ENCODE measurements at regions not wholly inside any gene's neighbourhood (a gene's known extent, or its start where the extent isn't known, plus 50 kb on each side); places are given as distances from the start of the nearest gene placed in this dataset.

DNA sequence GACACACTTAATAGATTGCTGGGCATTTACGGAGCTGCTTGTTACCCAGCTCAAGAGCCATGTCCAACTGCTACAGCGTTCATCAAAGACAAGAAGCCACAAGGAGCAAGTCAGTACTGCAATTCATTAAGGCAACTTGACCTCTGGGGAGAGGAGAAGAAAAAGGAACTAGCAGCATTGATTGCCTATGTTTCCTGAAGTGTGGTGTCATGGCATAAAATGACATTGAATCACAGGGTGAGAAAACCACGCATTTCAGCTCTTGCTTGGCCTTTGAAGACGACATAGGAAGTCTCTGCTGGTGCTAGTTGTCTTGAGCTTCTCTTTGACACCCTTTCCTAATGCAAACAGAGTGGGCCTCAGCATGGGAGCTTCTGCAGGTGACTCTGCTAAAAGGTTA is 139.1 kb downstream of the CDH26 start:
- peaks cover 16 to 33% of the 10 kb centered on the region in 2 experiments; a peak in 3 of 4 replicates for H3K9me3 ChIP-seq (ENCODE audit: insufficient read depth in 2 of 2, low read depth in 1 of 2, low read length in 1 of 2)
- no peak overlapping the region for H3K23ac ChIP-seq (ENCODE audit: insufficient read length)
- H4K8ac ChIP-seq (ENCODE audit: extremely low read depth, insufficient read depth, low read length), result no peak overlapping the region
- no peak overlapping the region for H2BK5ac ChIP-seq (ENCODE audit: low read depth, low read length)
- H3K18ac ChIP-seq (ENCODE audit: extremely low read depth, low read length), result no peak overlapping the region
- no peak for DNase-seq (ENCODE audit: low read depth in 1 of 2, low spot score in 2 of 2)
- no peaks in the 10 kb centered on the region for H3K79me2 ChIP-seq (ENCODE audit: control insufficient read depth in 1 of 2, insufficient read depth in 2 of 2, low read length in 2 of 2)
- no peaks in the 10 kb centered on the region for H4K20me1 ChIP-seq (replicated peaks in 1 of 2; ENCODE audit: control insufficient read depth in 1 of 2, insufficient read depth in 2 of 2, low read length in 2 of 2)
- no peaks in the 10 kb centered on the region for H3K79me1 ChIP-seq (ENCODE audit: low read depth, low read length)
- H3K4me2 ChIP-seq (ENCODE audit: insufficient read depth in 1 of 2, low read depth in 2 of 2, low read length in 2 of 2), result no peak overlapping the region
- TF ChIP-seq CEBPB (IDR thresholded peaks at IDR 0.05; ENCODE audit: low read depth, low read length), result no peak
- TF ChIP-seq TBP (IDR thresholded peaks at IDR 0.05; ENCODE audit: low read depth, low read length), result no peak
- no peak for TF ChIP-seq CREB1 (IDR thresholded peaks at IDR 0.05)
- TF ChIP-seq, protein P1, sequence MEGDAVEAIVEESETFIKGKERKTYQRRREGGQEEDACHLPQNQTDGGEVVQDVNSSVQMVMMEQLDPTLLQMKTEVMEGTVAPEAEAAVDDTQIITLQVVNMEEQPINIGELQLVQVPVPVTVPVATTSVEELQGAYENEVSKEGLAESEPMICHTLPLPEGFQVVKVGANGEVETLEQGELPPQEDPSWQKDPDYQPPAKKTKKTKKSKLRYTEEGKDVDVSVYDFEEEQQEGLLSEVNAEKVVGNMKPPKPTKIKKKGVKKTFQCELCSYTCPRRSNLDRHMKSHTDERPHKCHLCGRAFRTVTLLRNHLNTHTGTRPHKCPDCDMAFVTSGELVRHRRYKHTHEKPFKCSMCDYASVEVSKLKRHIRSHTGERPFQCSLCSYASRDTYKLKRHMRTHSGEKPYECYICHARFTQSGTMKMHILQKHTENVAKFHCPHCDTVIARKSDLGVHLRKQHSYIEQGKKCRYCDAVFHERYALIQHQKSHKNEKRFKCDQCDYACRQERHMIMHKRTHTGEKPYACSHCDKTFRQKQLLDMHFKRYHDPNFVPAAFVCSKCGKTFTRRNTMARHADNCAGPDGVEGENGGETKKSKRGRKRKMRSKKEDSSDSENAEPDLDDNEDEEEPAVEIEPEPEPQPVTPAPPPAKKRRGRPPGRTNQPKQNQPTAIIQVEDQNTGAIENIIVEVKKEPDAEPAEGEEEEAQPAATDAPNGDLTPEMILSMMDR (IDR thresholded peaks at IDR 0.05; ENCODE audit: control extremely low read depth in 1 of 3, insufficient read depth in 1 of 3, low read depth in 1 of 3, low read length in 3 of 3), result no peak
- no peak for TF ChIP-seq FOSL1 (IDR thresholded peaks at IDR 0.05; ENCODE audit: insufficient read depth, low read depth, low read length)
- TF ChIP-seq CHD1 (IDR thresholded peaks at IDR 0.05; ENCODE audit: low read depth, low read length), result no peak
- TF ChIP-seq SRF (IDR thresholded peaks at IDR 0.05; ENCODE audit: low read depth, low read length), result no peak
- no peak overlapping the region for H2BK15ac ChIP-seq (ENCODE audit: low read length)
- no peak overlapping the region for H2AFZ ChIP-seq (ENCODE audit: low read length)
- H3K36me3 ChIP-seq (ENCODE audit: control insufficient read depth in 2 of 4, insufficient read depth in 4 of 4, low read length in 3 of 4), result no peaks in the 10 kb centered on the region
- no peak overlapping the region for H4K91ac ChIP-seq (replicated peaks; ENCODE audit: insufficient read length, low read length)
- no peak overlapping the region for H2BK12ac ChIP-seq (ENCODE audit: low read depth, low read length)
- H3K4me3 ChIP-seq (ENCODE audit: extremely low read depth in 1 of 4, insufficient read depth in 2 of 4, low read depth in 3 of 4, low read length in 4 of 4), result no peak overlapping the region
- no peak overlapping the region for H3K9ac ChIP-seq (replicated peaks in 1 of 4; ENCODE audit: extremely low read depth in 1 of 4, low read depth in 3 of 4, low read length in 3 of 4)
- H3K14ac ChIP-seq (ENCODE audit: insufficient read length), result no peak overlapping the region
- POLR2A ChIA-PET (ENCODE audit: partially characterized antibody), result no interaction called here
- H3K4ac ChIP-seq (replicated peaks; ENCODE audit: insufficient read length, low read depth, low read length), result no peak overlapping the region
- no peak overlapping the region for H3K56ac ChIP-seq (replicated peaks; ENCODE audit: insufficient read length, low read depth, low read length)
- no peak overlapping the region for H3K27ac ChIP-seq (ENCODE audit: low read depth, low read length)
- no peaks in the 10 kb centered on the region for H3K4me1 ChIP-seq (replicated peaks in 1 of 4; ENCODE audit: control insufficient read depth in 3 of 4, insufficient read depth in 4 of 4, low read length in 3 of 4)
- CTCF ChIA-PET (ENCODE audit: partially characterized antibody), result interaction anchor here (0.5 to 0.8 kb wide), 2 partner anchors 113 to 1005 kb away, joined by 3 read pairs; no protein-coding TSS in a partner anchor
- H4K5ac ChIP-seq (ENCODE audit: insufficient read length, low read depth, low read length), result no peak overlapping the region
- H2BK120ac ChIP-seq (replicated peaks; ENCODE audit: low read depth, low read length), result no peak overlapping the region
- peaks cover 0 to 11% (median 5%) of the 10 kb centered on the region in 4 experiments; a peak in 6 of 7 replicates for H3K27me3 ChIP-seq (replicated peaks in 1 of 4; ENCODE audit: control insufficient read depth in 3 of 4, extremely low read depth in 1 of 4, insufficient read depth in 3 of 4, low read length in 3 of 4)
- no peaks in the 10 kb centered on the region for H3K23me2 ChIP-seq (ENCODE audit: low read depth, low read length)
- H2BK20ac ChIP-seq (ENCODE audit: low read length), result no peak overlapping the region
- FAIRE-seq, result no peak
- WGBS, 2 experiments (ENCODE audit: extremely low coverage in 1 of 2, insufficient coverage in 1 of 2, insufficient read length in 1 of 2, insufficient replicate concordance in 2 of 2, low coverage in 1 of 2, low lambda C conversion rate in 2 of 2, missing lambda C conversion rate in 1 of 2), result 75% methylated on average over 3 of the region's 4 CpGs; no CpG with 5 or more reads in 1 of the 2 experiments
- no peak overlapping the region for H2AK5ac ChIP-seq (ENCODE audit: low read depth, low read length)

Measured in H1 (cell line).